ENCODE measurements at regions not wholly inside any gene's neighbourhood (a gene's known extent, or its start where the extent isn't known, plus 50 kb on each side); places are given as distances from the start of the nearest gene placed in this dataset.

DNA sequence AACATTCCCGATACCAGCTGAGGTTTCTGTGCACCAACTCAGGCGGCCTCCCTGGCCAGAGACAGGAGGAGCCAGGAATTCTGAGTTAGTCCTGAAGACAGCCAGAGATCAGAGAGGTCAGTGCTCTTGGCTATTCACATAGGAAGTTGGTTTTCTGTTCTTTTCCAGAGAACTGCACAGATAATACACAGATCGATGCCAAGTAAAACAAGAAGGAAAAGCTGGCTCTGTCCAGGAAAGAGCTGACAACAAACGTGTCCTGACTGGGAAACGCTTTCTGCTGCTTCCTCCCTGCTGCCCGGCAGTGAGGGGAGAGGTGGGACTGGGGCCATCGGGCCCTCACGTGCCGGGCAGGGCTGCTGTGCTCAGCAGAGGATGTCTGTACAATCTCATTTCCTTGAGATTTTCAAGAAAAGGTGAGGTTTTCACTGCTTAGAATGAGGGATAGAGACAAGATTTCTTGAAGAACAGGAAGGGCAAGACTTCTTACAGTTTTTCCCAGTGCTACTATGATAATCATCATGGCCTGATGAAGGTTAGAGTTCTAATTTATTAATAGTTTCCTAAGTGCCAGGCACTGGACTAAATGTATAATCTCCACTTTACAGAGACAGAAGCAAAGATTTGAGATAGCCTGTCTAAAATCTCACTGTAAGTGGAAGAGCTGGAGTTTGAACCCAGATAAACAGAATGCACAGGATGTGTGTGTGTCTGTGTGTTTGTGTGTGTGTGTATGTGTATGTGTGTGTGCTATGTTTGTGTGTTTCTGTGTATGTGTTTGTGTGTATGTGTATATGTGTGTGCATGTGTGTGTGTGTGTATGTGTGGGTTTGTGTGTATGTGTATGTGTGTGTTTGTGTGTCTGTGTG is 211.0 kb upstream of the RAB4A start:
- no peak for DNase-seq (ENCODE audit: low read depth in 2 of 2)

DNA sequence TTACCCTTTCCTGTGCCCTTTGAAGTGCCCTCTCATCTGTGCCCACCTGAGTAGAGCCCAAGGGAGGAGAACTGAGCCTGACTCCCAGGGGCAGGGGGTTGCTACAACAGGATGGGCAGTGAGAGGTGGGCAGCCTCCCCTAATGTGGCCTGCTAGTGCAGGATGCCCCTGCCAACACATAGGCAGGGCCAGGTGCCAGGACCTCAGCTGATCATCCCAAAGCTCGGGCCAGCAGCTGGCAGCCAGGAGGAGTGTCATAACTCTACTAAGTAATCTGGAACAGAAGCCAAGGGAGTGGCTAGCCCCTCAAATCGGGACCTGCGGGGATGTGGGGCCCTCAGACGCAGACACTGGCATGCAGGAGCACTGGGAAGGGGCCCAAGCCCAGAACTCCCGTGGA is 208.8 kb upstream of the RAB4A start:
- DNase-seq (ENCODE audit: low read depth in 2 of 2), result no peak

DNA sequence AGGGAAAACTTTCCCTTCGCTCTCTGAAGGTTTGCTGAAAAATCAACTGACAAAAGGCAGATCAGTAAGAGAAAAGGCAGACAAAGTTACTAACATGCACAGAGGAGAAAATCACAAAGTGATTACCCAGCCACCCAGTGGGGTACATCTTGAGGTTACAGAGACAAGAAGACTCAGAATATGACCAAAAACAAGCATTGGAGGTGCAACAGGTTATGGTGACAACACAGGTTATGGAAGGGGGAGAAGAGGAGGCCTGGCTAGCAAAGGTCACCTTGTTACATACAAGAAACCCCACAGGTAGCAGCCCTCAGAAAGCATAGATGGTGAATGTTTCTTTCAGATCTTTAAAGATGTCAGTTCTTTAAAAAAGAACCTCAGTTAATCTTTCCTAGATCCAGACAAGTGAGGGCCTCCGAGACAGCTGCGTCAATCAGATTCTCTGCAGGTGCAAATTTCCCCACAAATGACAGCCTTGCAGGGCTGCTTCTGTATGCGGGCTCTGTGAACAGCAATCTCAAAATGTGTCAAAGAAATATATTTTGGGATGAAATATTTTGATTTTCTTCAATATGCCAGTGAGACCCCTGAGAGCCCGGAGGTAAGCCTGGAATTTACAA is 207.6 kb upstream of the RAB4A start:
- no peak for DNase-seq (ENCODE audit: low read depth in 2 of 2)

DNA sequence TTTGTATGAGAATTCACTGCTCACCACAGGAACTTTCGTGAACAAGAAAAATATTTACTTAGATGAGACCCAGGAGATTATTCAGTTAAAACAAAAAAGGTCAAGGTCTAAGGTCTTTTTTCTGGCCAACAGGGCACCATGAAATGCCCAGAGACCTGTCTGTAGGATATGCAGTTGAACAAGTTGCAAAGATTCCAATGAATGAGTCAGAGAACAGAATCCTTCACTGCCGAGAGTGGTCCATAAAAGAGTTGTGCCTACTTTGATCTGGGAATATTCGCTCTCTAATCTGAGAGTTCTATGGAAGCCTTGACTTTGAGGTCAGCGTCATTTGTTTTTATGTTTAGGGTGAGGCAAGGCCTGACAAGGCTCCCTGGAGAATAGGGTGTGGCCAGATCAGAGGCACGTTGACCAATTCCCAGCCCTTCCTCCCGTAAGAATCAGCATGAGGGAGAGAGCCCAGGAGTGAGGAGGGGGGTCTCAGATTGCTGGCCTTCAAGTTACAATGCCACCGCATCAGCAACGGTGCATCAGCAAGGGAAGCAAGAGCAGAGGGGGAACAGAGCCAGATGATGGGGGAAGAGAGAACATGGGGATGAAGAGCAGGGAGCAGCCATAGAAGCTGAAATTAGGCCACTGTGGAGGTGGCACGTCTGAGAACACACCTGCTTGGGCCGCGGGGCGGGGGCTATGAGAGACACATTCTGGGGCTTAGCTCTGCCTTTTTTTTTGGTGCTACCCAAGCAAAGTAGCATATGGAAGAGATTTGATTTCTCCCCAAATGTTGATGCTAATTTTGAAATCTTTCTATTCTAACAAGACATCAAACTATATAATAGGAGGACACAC is 206.4 kb upstream of the RAB4A start:
- no peak for DNase-seq (ENCODE audit: low read depth in 2 of 2)

DNA sequence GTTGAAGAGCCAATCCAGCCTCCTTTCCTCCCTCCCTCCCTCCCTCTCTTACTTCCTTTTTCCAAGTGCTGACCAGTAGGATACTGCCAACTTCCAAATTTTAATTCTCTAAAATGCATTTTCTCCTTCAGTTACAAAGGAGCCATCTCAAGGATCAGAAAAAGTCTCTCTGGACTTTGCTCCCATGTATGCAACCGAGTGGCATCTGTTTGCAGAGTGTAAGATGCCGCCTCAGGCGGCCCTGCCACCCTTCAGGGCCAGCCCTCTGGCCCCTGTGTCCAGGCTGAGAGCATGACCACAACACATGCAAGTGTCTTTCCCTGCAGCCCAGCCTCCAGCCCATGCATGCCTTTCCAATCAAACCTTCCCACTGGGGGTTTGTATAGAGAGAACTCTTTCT is 205.3 kb upstream of the RAB4A start:
- DNase-seq (ENCODE audit: low read depth in 2 of 2), result no peak

DNA sequence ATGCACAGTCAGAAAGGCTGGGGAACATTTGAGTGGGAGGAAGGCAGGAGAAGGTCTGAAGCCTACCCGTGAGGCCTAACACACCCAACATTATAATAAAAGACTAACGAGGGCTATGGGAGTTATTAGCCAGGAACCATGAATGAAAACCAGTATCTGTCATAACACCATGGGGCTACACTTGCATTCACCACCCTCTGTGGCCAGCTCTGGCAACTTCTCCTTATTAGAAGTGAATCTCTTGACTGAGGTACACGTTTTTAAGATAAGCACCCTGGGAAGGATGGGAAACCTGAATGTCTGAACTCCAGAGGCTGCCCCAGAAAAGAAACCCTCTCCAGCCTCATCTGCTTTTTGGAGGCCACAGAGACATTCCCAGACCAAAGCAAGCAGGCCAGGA is 204.3 kb upstream of the RAB4A start:
- DNase-seq (ENCODE audit: low read depth in 2 of 2), result no peak

DNA sequence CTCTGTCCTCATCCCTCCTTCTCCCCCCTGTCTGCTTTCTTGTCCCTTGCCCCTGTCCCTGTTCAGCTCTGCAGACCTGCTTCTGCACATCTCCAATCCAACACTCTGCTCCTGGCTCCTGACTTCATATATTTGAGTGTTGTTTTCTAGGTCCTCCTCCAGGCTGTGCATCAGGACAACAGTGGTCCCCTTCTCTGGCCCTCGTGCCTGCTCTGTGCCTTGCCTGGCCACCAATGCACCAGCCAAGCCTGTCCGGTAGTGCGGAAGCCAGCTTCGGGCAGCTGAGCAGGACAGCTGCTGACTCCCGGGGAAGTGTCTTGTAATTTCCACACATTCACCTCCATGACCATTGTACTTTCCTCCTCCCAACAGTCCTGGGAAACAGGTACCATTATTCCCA is 203.4 kb upstream of the RAB4A start:
- DNase-seq (ENCODE audit: low read depth in 2 of 2), result no peak

DNA sequence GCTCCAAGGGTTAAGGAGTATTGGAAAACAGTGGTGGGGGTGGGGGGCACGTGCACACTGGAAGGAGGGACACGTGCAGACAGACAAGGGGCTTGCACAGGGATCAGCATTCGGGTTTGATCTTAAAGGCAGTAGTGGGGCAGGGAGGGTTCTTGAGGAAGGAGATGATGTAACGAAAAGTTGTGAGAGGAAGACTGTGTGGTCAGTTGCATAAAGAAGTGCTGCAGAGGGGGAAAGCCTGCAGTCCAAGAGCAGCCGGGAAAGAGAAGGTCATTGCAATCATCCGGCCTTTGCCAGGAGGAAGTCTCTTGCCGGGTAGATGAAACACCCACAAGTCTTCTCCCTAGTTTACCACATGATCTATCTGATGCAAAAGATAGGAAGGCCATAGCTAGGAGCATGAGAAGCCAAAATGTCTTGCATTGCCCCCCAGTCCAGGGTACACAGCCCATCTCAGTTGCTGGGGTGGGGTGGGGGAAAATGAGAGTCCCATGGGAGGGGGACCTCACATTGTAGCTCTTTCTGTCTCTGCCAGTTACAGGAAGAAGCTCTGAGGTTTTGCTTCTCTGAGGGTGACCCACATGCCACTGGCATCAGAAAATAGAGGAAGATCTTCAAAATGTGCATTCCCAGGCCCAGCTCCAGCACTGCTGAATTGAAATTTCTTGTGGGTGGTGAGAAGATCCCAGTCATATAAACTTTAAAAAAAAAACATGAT is 202.5 kb upstream of the RAB4A start:
- no peak for DNase-seq (ENCODE audit: low read depth in 2 of 2)

DNA sequence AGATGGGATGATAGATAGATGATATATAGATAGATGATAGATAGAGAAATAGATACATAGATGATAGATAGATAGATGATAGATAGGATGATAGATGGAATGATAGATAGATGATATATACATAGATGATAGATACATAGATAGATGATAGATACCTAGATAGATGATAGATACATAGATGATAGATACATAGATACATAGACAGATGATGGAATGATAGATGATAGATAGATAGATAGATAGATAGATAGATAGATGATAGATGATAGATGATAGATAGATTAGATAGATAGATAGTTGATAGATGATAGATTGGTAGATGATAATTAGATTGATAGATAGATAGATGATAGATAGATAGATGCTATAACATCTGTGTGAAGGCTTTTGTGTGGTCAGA is 201.7 kb upstream of the RAB4A start:
- no peak for DNase-seq (ENCODE audit: low read depth in 2 of 2)

DNA sequence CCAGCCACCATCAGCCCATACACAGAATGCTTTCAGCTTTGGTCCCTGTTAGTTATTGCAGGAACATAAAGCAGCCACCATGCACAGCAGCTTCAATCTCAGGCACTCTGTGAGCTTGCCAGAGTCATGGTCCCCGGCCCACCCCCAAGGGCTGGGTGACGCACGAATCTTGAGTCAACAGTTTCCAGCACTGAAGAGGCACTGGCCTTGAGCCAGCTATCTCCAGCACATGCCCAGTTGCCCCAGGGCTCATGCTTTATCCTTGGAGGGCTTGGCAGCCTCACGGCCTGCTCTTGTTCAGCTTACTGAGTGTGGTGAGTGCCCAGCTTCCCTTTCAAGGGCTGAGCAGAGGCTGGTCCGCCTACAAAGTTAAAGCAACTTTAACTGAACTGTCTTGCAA is 200.7 kb upstream of the RAB4A start:
- DNase-seq (ENCODE audit: low read depth in 2 of 2), result no peak

DNA sequence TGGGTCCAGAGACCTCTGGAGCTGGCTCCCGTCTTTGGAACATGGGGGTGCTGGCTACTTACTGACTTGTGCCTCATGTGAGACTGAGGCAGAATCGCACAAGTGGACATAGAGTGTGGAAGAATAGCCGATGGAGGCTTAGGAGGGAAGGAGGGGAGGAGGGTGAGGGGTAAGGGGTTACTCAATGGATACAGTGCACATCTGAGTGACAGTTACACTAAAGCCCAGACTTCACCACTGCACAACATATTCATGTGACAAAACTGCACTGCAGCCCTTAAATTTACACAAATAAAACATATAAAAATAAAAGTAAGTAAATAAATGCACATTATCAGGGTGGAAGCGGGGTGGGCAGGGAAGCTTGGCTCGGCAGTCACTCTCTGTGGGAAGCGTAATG is 197.7 kb upstream of the RAB4A start:
- DNase-seq (ENCODE audit: low read depth in 2 of 2), result no peak

DNA sequence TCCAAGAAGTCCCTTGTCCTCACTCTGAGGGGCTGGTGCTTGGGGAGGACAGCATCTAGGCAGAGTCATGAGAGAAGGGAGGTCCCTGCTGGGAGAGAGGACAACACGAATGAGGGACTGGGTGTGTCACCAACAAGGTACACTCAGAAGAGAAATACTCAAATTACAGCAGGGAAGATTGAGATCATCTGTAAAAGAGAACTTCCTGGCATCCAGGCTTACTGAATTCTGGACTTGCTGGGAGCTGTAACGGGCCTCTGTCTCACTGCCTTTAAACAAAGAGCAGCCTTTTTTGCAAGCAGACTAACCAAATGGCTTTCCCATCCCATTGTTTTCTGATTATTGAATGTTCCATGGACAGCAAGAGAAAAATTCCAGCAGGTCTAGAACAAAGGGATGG is 195.7 kb upstream of the RAB4A start:
- no peak for DNase-seq (ENCODE audit: low read depth in 2 of 2)

DNA sequence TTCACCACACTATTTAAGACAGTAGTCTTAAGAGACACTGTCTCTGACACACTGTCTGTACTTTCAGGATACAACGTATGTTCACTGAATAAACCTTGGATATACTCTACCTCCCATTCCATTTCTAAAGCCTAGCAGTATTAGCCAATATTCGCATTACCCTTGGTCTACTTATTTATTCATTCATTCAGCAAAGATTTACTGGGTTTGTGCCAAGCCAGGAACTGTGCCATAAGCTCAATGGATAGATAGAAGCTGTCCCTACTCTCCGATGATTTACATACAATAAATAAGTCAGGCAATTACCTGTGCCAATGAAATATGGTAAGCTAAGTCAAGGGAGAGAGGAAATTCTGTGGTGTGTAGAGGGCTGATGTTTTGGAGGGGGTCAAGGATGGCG is 195.2 kb upstream of the RAB4A start:
- no peak for DNase-seq (ENCODE audit: low read depth in 2 of 2)

DNA sequence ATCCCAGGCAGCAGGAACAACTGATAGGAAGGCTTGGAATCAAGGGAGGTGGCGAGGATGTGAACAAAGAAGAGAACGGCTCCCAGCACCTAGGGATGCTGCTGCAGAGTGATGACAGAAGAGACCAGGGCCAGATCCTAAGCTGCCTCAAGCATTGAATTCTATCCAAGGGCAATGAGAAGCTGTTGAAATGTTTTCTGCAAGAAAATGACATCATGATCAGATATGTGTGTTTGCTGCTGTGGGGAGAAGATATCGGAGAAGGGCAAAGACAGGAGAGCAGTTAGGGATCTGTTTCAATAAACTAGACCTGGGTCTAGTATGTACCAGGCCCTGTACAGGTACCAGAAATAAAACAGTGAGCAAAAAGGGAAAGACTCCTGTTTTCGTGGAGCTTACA is 194.7 kb upstream of the RAB4A start:
- DNase-seq (ENCODE audit: low read depth in 2 of 2), result no peak

DNA sequence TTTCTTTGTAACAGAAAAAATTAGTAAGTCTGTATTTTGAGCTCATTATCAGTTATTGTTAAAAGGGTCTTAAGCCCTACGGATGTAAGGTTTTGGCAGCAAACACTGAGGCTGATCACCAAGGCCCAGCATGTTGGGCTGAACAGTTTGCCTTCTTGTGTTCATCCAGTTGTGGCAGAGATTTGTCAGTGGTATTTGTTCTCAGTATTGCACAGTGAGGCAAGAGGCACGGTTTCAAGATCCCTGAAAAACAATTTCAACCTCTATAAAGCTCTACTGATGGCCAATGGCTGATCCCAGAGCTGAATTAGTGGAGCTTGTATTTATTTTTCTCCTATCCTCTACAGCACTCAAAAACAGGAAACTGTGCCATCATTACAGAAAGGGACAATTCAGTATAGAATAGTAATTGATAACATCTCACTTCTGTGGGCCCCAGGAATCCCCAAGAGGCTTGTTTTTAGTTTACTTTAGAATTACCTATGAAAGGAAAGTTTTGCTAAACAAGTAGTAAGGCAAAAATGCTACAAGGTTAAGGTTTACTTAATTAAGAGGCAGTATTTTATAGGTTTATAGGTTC is 191.8 kb upstream of the RAB4A start:
- DNase-seq (ENCODE audit: low read depth in 2 of 2), result no peak

DNA sequence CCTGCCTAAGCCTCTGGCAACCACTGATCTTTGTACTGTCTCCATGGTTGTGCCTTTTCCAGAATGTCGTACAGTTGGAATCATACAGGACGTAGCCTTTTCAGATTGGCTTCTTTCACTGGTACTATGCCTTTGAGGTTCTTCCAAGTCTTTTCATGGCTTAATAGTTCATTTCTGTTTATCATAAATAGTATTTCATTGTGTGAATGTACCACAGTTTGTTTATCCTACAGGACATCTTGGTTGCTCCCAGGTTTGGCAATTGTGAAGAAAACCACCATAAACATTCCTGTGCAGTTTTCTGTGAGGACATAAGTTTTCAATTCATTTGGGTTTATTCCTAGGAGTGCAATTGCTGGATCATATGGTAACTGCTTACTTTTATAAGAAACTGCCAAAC is 190.6 kb upstream of the RAB4A start:
- DNase-seq (ENCODE audit: low read depth in 2 of 2), result no peak

DNA sequence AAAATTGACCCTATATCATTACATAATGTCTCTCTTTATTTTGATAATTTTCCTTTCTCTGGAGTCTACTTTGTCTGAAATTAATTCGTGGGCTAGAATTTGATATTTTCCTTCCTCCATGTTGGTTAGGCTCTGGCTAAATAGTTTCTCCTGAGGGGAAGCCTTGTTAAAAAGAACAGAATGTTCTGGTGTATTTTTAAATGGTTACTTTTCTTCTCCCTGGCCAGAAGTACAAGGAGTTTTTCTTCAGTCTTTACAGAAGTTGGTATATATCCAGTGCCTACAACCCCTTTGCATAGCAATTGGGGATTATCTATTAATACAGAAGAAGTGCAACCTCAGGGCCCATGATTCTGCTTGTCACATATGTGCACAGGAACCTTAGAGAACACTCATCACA is 185.6 kb upstream of the RAB4A start:
- no peak for DNase-seq (ENCODE audit: low read depth in 2 of 2)

DNA sequence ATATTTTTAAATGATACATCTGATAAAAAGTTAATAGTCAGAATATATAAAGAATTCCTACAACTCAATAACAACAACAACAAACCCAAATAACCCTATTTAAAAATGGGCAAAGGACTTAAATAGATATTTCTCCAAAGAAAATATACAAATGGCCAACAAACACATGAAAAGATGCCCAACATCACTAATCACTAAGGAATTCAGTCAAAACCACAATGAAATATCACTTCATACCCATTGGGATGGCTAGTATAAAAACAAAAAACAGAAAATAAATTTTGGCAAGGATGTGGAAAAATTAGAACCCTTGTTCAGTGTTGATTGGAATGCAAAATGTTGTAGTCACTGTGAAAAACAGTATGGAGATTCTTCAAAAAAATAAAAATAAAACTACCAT is 184.8 kb upstream of the RAB4A start:
- no peak for DNase-seq (ENCODE audit: low read depth in 2 of 2)

DNA sequence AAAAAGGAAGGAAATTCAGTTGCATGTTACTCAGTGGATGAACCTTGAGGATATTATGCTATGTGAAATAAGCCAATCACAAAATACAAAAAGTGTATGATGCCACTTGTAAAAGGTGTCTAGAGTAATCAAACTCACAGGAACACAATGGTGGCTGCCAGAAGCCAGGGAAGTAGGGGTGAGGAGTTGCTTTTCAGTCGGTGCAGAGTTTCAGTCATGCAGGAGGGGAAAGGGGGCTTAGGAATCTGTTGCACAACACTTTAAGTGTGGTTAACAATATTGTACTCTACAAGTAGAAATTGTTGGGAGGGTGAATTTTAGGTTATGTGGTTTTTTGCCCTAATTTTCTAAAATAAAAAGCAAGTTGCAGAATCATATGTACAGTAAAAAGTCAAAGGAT is 184.2 kb upstream of the RAB4A start:
- no peak for DNase-seq (ENCODE audit: low read depth in 2 of 2)

DNA sequence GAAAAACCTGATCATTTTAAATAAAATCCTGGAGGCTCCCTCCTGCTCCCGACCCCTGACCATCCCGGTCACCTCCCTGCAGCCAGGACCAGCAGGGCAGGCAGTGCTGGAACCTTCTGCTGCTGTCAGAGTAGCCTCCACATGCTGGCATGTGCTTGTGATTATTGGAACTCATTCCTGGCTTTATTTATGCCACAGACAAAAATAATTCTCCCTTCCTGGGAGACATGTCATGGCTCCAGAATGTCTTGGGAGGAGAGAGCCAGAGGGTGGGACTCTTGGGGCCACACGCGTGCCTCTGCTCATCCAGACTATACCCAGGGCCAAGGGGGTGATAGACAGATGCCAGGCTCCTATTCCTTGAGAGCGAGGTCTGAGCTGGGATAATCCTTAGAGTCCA is 183.6 kb upstream of the RAB4A start:
- no peak for DNase-seq (ENCODE audit: low read depth in 2 of 2)

DNA sequence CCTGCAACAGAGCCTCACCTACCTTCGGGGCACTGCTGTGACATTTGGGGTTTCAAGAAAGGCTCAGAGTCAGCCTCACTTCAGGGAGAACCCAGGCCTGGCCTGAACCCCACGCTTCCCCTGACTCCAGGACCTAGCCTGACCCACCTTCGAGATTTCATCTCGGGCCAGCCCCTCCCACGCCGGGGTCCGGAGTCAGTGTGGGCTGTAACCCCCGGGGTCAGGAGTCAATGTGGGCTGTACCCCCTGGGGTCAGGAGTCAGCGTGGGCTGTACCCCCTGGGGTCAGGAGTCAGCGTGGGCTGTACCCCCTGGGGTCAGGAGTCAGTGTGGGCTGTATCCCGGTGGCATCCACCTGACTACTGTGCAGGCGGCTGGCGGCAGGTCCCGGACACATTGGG is 183.0 kb upstream of the RAB4A start:
- no peak for DNase-seq (ENCODE audit: low read depth in 2 of 2)

DNA sequence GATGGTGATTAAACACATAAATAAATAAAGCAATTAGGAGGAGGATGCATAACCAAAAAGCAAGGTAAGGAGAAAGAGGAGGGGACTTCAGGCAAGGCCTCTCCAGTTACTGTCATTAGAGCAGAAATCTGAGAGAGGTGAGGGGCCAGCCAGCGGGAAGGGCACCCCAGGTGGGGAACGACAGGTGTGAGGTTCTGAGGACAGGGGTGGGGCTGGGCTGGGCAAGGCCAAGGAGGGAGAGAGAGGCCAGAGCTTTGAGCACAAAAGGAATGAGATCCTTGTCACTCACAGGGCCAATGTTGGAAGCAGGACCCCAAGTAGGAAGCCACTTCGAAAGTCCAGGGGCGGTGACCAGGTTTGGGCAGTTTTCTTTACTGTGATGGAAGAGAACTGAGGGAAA is 182.2 kb upstream of the RAB4A start:
- DNase-seq (ENCODE audit: low read depth in 2 of 2), result no peak

All from stimulated activated CD4-positive, alpha-beta T cell treated with anti-CD3 and anti-CD28 coated beads, Interleukin-1b, Interleukin-23, amount 100 ng/mL, for 1 hour (primary cell).